Naive thymus-derived CD8-positive, alpha-beta T cell (primary cell): ENCODE measurements at regions not wholly inside any gene's neighbourhood (a gene's known extent, or its start where the extent isn't known, plus 50 kb on each side); places are given as distances from the start of the nearest gene placed in this dataset.
"Not testable (repeated sequence)": the region's sequence is repeated elsewhere in the genome, so short reads cannot be mapped to it uniquely, and the experiment has no call there.

Source experiments
- ATAC-seq, 2 donors: fragments of 150-1000 bp; cut with Tn5 transposase in 1 of 2; sonication (Bioruptor Pico), chemical (Tn5 transposase) in 1 of 2; 1 replicate in 1 of 2; 2 replicates in 1 of 2; pipeline ENCODE4 v1.10.0; 2021; ENCODE audit warnings: mild to moderate bottlenecking in 2 of 2, moderate library complexity in 2 of 2
- POLR2A ChIA-PET: fragments of 350-600 bp; sonication (Branson Sonifier 250); formaldehyde crosslinking; loops from one replicate; lab custom pipeline; 2021; ENCODE audit warnings: antibody characterized with exemption; lab: Charles Lee
- DNase-seq, 10 donors: peaks; one replicate each; pipeline versions ENCODE4 v3.0.0 to v3.0.0-alpha.2; 2020 to 2022
- H3K27ac Mint-ChIP-seq, 10 donors: one replicate each; pipeline ENCODE4 v1.8.0; 2020 to 2022; ENCODE audit warnings: mild to moderate bottlenecking in 10 of 10, mixed read lengths in 10 of 10, moderate library complexity in 4 of 10, inconsistent platforms in 1 of 10
- H3K27me3 Mint-ChIP-seq, 5 donors: one replicate each; pipeline ENCODE4 v1.8.0; 2021 to 2022; ENCODE audit warnings: mixed read lengths in 5 of 5
- H3K36me3 Mint-ChIP-seq, 3 donors: one replicate each; pipeline ENCODE4 v1.8.0; 2020 to 2022; ENCODE audit warnings: mixed read lengths in 3 of 3, mild to moderate bottlenecking in 2 of 3, inconsistent platforms in 1 of 3
- H3K4me1 Mint-ChIP-seq, 4 donors: one replicate each; pipeline ENCODE4 v1.8.0; 2021 to 2022; ENCODE audit warnings: mixed read lengths in 4 of 4
- H3K4me3 Mint-ChIP-seq, 10 donors: one replicate each; pipeline ENCODE4 v1.8.0; 2020 to 2022; ENCODE audit warnings: mild to moderate bottlenecking in 10 of 10, mixed read lengths in 10 of 10, moderate library complexity in 6 of 10, inconsistent platforms in 1 of 10
- H3K9me3 Mint-ChIP-seq, 9 donors: one replicate each; pipeline ENCODE4 v1.8.0; 2020 to 2022; ENCODE audit warnings: mixed read lengths in 9 of 9, mild to moderate bottlenecking in 3 of 9, inconsistent platforms in 1 of 9, moderate library complexity in 1 of 9

DNA sequence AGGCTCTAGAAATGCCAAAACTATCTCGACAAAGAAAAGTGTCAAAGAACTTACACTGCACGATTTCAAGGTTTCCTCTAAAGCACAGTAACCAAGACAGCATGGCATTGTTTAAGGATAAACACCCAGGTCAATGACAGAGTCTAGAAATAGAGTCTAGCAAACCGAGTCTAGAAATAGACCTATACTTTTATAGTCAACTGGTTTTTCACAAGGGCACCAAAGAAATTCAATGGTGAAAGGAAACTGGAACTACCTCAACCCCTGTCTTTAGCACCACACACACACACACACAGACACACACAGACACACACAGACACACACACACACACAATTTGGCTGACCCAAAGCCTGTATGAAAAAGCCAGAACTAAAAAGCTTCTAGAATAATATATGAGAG lies 67.1 kb upstream of the PGBD5 start:
- Mint-ChIP-seq H3K4me3 (no peak overlapping the region), H3K9me3 (peaks cover 0 to 2% (median 0%) of the 10 kb centered on the region in 9 donors), H3K27me3 (peaks cover 9 to 51% (median 40%) of the 10 kb centered on the region in 5 donors), H3K27ac (no peak overlapping the region), H3K4me1 (no peaks in the 10 kb centered on the region), H3K36me3 (no peaks in the 10 kb centered on the region)
- POLR2A ChIA-PET: no interaction called here
- no peak for DNase-seq
- ATAC-seq: no peak

- H3K27me3 Mint-ChIP-seq: peaks cover 10 to 54% (median 27%) of the 10 kb centered on the region in 5 donors
- POLR2A ChIA-PET: no interaction called here
- no peaks in the 10 kb centered on the region for H3K36me3 Mint-ChIP-seq
- H3K9me3 Mint-ChIP-seq: peaks cover 0 to 2% (median 0%) of the 10 kb centered on the region in 9 donors
- no peaks in the 10 kb centered on the region for H3K4me1 Mint-ChIP-seq
- H3K27ac Mint-ChIP-seq: no peak overlapping the region
- ATAC-seq: no peak
- no peak overlapping the region for H3K4me3 Mint-ChIP-seq
- no peak for DNase-seq
Measured at GRCh38 chr1:230490436-230490835, 64.3 kb upstream of the PGBD5 start.

DNA sequence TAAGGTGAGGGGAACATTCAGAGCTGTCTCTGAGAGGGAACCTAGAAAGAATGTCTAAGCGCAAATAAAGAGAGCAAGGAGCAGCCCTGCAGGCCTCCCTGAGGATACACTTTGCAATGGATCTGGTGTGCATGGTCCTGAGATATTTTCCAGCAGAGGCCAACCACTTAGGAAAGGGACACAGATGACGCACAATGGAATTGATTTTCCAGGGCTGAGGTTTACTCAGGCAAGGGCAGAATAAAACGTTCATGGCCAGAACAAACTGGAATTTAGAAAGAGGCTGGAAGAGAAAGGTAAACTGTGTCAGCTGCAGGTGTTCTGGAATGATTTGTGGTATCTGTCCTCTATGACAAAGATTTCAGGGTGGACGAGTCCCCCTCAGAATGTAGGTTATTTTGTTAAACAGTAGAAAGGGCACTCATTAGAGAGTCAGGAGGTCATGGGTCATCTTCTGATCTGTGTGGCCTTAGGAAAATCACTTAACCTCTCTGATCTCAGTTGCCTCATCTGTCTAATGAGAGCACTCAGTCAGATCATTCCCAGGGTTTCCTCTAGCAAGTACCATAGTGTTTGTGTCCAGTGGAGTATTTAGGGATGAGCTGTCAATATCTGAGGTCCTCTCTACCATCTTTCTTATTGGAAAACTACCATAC lies 61.8 kb upstream of the PGBD5 start:
- Mint-ChIP-seq H3K9me3 (no peaks in the 10 kb centered on the region), H3K36me3 (no peaks in the 10 kb centered on the region), H3K4me3 (no peak overlapping the region), H3K27ac (no peak overlapping the region), H3K27me3 (peaks cover 10 to 52% (median 27%) of the 10 kb centered on the region in 5 donors), H3K4me1 (no peaks in the 10 kb centered on the region)
- ATAC-seq (no peak), DNase-seq (no peak)
- POLR2A ChIA-PET: no interaction called here

DNA sequence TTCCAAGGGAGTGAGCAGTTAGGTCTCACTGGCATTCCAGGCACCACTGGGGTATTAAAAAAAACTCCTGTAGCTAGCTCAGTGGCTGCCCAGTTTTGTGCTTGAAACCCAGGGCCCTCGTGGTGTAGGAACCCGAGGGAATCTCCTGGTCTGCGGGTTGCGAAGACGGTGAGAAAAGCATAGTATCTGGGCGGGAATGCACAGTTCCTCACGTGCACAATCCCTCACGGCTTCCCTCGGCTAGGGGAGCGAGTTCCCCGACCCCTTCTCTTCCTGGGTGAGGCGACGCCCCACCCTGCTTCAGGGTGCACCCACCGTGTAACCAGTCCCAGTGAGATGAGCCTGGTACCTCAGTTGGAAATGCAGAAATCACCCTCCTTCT lies 50.5 kb upstream of the PGBD5 start:
- no peak for DNase-seq
- peaks cover 0 to 6% (median 0%) of the 10 kb centered on the region in 3 donors for H3K36me3 Mint-ChIP-seq
- no peaks in the 10 kb centered on the region for H3K4me1 Mint-ChIP-seq
- peaks cover 0 to 18% (median 7%) of the 10 kb centered on the region in 9 donors for H3K9me3 Mint-ChIP-seq
- ATAC-seq: no peak
- no peak overlapping the region for H3K27ac Mint-ChIP-seq
- H3K27me3 Mint-ChIP-seq: peaks cover 33 to 77% (median 48%) of the 10 kb centered on the region in 5 donors
- no peak overlapping the region for H3K4me3 Mint-ChIP-seq
- POLR2A ChIA-PET: interaction anchor here (0.6 kb wide), 1 partner anchor 55 kb away, joined by 5 read pairs; no protein-coding TSS in a partner anchor

DNA sequence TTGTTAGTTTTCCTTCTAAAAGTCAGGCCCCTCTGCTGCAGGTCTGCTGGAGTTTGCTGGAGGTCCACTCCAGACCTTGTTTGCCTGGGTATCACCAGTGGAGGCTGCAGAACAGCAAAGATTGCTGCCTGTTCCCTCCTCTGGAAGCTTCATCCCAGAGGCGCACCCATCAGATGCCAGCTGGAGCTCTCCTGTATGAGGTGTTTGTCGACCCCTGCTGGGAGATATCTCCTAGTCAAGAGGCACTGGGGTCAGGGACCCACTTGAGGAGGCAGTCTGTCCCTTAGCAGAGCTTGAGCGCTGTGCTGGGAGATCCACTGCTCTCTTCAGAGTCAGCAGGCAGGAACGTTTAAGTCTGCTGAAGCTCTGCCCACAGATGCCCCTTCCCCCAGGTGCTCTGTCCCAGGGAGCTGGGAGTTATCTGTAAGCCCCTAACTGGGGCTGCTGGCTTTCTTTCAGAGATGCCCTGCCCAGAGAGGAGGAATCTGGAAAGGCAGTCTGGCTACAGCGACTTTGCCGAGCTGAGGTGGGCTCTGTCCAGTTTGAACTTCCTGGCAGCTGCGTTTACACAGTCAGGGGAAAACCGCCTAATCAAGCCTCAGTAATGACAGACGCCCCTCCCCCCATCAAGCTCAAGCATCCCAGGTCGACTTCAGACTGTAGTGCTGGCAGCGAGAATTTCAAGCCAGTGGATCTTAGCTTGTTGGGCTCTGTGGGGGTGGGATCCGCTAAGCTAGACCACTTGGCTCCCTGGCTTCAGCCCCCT lies 49.9 kb upstream of the PGBD5 start:
- not testable (repeated sequence) for H3K27ac Mint-ChIP-seq, H3K4me1 Mint-ChIP-seq, DNase-seq, H3K4me3 Mint-ChIP-seq, H3K36me3 Mint-ChIP-seq, ATAC-seq
- POLR2A ChIA-PET: interaction anchor here (0.6 kb wide), 1 partner anchor 56 kb away, joined by 5 read pairs; no protein-coding TSS in a partner anchor
- peaks cover 0 to 18% (median 8%) of the 10 kb centered on the region in 9 donors for H3K9me3 Mint-ChIP-seq
- H3K27me3 Mint-ChIP-seq: peaks cover 37 to 71% (median 48%) of the 10 kb centered on the region in 5 donors
